HL-60 (cell line): ENCODE measurements at regions not wholly inside any gene's neighbourhood (a gene's known extent, or its start where the extent isn't known, plus 50 kb on each side); places are given as distances from the start of the nearest gene placed in this dataset.

Experiments
- CTCF ChIP-seq: IDR thresholded peaks from one replicate; pipeline ENCODE4 v1.5.1; 2011; ENCODE audit warnings: low read length, control low read depth, inconsistent platforms; ENCODE audit not compliant: insufficient read depth
- POLR2AphosphoS5 ChIP-seq: IDR thresholded peaks from 2 replicates; pipeline ENCODE4 v1.6.1; 2012; ENCODE audit warnings: low read depth
- REST ChIP-seq: IDR thresholded peaks from 2 replicates; pipeline ENCODE4 v1.6.1; 2012; ENCODE audit warnings: low read depth; ENCODE audit not compliant: insufficient replicate concordance

- no peak for TF ChIP-seq CTCF
- no peak for TF ChIP-seq REST
- no peak for TF ChIP-seq POLR2AphosphoS5
Observed at GRCh38 chr5:124212934-124213333, 533.5 kb downstream of the ZNF608 start.
